HEK293 (cell line): ENCODE measurements at regions not wholly inside any gene's neighbourhood (a gene's known extent, or its start where the extent isn't known, plus 50 kb on each side); places are given as distances from the start of the nearest gene placed in this dataset.

Experiments used
- CTCF ChIA-PET: fragments of 350-600 bp; formaldehyde crosslinking; extraction: SDS; loops from one replicate; lab custom pipeline; 2021; ENCODE audit warnings: antibody characterized with exemption; lab: Yijun Ruan, JAX
- POLR2A ChIA-PET: fragments of 300-600 bp; formaldehyde crosslinking; extraction: SDS; loops from one replicate; lab custom pipeline; 2020; ENCODE audit warnings: antibody characterized with exemption, inconsistent platforms; lab: Yijun Ruan, JAX
- H3K27ac ChIP-seq: fragments of 200-500 bp; sonication (Bioruptor generic); 2 replicates; pipeline ENCODE4 v1.5.1; 2014; ENCODE audit warnings: low read depth, low read length, control low read depth, inconsistent platforms; ENCODE audit errors: extremely low read depth
- H3K36me3 ChIP-seq, 2 experiments: fragments of 200-500 bp in 1 of 2; sonication (Bioruptor generic) in 1 of 2; 1 replicate in 1 of 2; 2 replicates in 1 of 2; pipeline ENCODE4 v1.5.1; 2014 to 2017; ENCODE audit warnings: inconsistent platforms in 2 of 2, low read length in 2 of 2; ENCODE audit not compliant: control insufficient read depth in 2 of 2, insufficient read depth in 1 of 2
- H3K4me1 ChIP-seq: fragments of 200-500 bp; sonication (Bioruptor generic); 2 replicates; pipeline ENCODE4 v1.5.1; 2014; ENCODE audit warnings: mild to moderate bottlenecking, low read length, inconsistent platforms; ENCODE audit not compliant: control insufficient read depth, insufficient read depth
- H3K4me3 ChIP-seq: 2 replicates; pipeline ENCODE4 v1.5.1; 2011; ENCODE audit warnings: low read depth, mild to moderate bottlenecking, control low read depth, low read length, moderate library complexity
- H3K9me3 ChIP-seq: fragments of 200-500 bp; sonication (Bioruptor generic); 2 replicates; pipeline ENCODE4 v1.5.1; 2014; ENCODE audit warnings: low read depth, low read length, inconsistent platforms; ENCODE audit not compliant: control insufficient read depth, insufficient read depth
- MEIS1 ChIP-seq: sonication (generic); formaldehyde crosslinking; IDR thresholded peaks from 2 replicates; pipeline ENCODE4 v1.8.1; 2022; ENCODE audit warnings: missing genetic modification reagents, mild to moderate bottlenecking, borderline replicate concordance
- SP2 ChIP-seq: fragments of 450-650 bp; formaldehyde crosslinking; IDR thresholded peaks from 2 replicates; pipeline ENCODE4 v1.5.1; 2016; ENCODE audit warnings: missing biosample characterization, missing genetic modification characterization
- WT1 ChIP-seq: fragments of 450-650 bp; formaldehyde crosslinking; IDR thresholded peaks from 2 replicates; pipeline ENCODE4 v1.5.1; 2016; ENCODE audit warnings: missing biosample characterization, missing genetic modification characterization
- YY1 ChIP-seq: fragments of 450-650 bp; formaldehyde crosslinking; IDR thresholded peaks from 2 replicates; pipeline ENCODE4 v1.5.1; 2018; ENCODE audit warnings: missing biosample characterization, missing genetic modification characterization
- ZBTB48 ChIP-seq: fragments of 450-650 bp; formaldehyde crosslinking; IDR thresholded peaks from 2 replicates; pipeline ENCODE4 v1.5.1; 2016; ENCODE audit warnings: missing biosample characterization, missing genetic modification characterization
- ZFP37 ChIP-seq: fragments of 450-650 bp; formaldehyde crosslinking; IDR thresholded peaks from 2 replicates; pipeline ENCODE4 v1.5.1; 2016; ENCODE audit warnings: missing biosample characterization, missing genetic modification characterization
- ZFP69B ChIP-seq: fragments of 450-650 bp; formaldehyde crosslinking; IDR thresholded peaks from 2 replicates; pipeline ENCODE4 v1.5.1; 2016; ENCODE audit warnings: missing biosample characterization, missing genetic modification characterization
- ZNF140 ChIP-seq: fragments of 450-650 bp; formaldehyde crosslinking; IDR thresholded peaks from 2 replicates; pipeline ENCODE4 v1.5.1; 2016; ENCODE audit warnings: missing biosample characterization, missing genetic modification characterization
- ZNF274 ChIP-seq, 2 experiments: fragments of 200-500 bp in 1 of 2; fragments of 450-650 bp in 1 of 2; sonication (Bioruptor generic) in 1 of 2; formaldehyde crosslinking in 1 of 2; IDR thresholded peaks; 2 replicates each; pipeline versions ENCODE4 v1.5.1 to v1.6.1; 2014 to 2016; ENCODE audit warnings: borderline replicate concordance in 1 of 2, inconsistent platforms in 1 of 2, low read length in 1 of 2, missing biosample characterization in 1 of 2, missing genetic modification characterization in 1 of 2
- ZNF610 ChIP-seq: fragments of 450-650 bp; formaldehyde crosslinking; IDR thresholded peaks from 2 replicates; pipeline ENCODE4 v1.5.1; 2016; ENCODE audit warnings: missing biosample characterization, missing genetic modification characterization, borderline replicate concordance
- ZSCAN23 ChIP-seq: fragments of 450-650 bp; formaldehyde crosslinking; IDR thresholded peaks from 2 replicates; pipeline ENCODE4 v1.5.1; 2016; ENCODE audit warnings: missing biosample characterization, missing genetic modification characterization
- TF ChIP-seq, protein P1 (sequence below): fragments of 450-650 bp; formaldehyde crosslinking; IDR thresholded peaks from 2 replicates; pipeline ENCODE4 v1.5.1; 2016; ENCODE audit warnings: missing biosample characterization, missing genetic modification characterization
- TF ChIP-seq, protein P2 (sequence below): fragments of 450-650 bp; formaldehyde crosslinking; conservative IDR thresholded peaks from 2 replicates; pipeline ENCODE4 v1.5.1; 2016; ENCODE audit warnings: low read depth, missing biosample characterization, missing genetic modification characterization
- TF ChIP-seq, protein P3 (sequence below): fragments of 450-650 bp; formaldehyde crosslinking; IDR thresholded peaks from 2 replicates; pipeline ENCODE4 v1.5.1; 2016; ENCODE audit warnings: missing biosample characterization, missing genetic modification characterization, borderline replicate concordance
- TF ChIP-seq, protein P4 (sequence below): fragments of 450-650 bp; formaldehyde crosslinking; IDR thresholded peaks from 2 replicates; pipeline ENCODE4 v1.5.1; 2017; ENCODE audit warnings: missing biosample characterization, mild to moderate bottlenecking, missing genetic modification characterization, moderate library complexity

DNA sequence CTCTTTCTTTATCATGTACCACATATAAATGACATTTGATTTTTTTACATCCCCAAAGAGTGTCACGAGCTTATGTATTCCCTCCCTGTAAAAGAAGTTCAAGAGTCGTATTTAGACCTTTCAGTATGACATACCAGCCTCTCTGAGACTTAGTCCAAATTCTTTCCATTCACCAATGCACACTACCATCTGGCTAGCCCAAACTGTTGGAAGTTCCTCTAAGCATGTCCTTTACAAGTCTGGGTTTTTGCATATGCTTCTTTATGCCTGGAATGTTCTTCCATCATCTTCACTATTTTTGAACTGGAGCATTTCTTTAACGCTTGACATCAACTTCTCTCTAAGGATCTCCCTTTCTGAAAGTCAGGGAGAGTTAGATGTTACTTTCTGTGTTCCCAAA, 68.5 kb upstream of the RGS6 start:
- ChIA-PET CTCF (interaction anchor here (0.6 kb wide), 1 partner anchor 10 kb away, joined by 3 read pairs; no protein-coding TSS in a partner anchor), POLR2A (no interaction called here)
- Histone ChIP-seq H3K36me3 (no peaks in the 10 kb centered on the region), H3K9me3 (no peaks in the 10 kb centered on the region), H3K4me3 (no peak overlapping the region), H3K4me1 (no peaks in the 10 kb centered on the region), H3K27ac (no peak overlapping the region)
- TF ChIP-seq, protein P1, sequence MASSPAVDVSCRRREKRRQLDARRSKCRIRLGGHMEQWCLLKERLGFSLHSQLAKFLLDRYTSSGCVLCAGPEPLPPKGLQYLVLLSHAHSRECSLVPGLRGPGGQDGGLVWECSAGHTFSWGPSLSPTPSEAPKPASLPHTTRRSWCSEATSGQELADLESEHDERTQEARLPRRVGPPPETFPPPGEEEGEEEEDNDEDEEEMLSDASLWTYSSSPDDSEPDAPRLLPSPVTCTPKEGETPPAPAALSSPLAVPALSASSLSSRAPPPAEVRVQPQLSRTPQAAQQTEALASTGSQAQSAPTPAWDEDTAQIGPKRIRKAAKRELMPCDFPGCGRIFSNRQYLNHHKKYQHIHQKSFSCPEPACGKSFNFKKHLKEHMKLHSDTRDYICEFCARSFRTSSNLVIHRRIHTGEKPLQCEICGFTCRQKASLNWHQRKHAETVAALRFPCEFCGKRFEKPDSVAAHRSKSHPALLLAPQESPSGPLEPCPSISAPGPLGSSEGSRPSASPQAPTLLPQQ (tag by site-specific recombination): no peak
- TF ChIP-seq ZFP37 (tag by site-specific recombination): no peak
- TF ChIP-seq, protein P2, sequence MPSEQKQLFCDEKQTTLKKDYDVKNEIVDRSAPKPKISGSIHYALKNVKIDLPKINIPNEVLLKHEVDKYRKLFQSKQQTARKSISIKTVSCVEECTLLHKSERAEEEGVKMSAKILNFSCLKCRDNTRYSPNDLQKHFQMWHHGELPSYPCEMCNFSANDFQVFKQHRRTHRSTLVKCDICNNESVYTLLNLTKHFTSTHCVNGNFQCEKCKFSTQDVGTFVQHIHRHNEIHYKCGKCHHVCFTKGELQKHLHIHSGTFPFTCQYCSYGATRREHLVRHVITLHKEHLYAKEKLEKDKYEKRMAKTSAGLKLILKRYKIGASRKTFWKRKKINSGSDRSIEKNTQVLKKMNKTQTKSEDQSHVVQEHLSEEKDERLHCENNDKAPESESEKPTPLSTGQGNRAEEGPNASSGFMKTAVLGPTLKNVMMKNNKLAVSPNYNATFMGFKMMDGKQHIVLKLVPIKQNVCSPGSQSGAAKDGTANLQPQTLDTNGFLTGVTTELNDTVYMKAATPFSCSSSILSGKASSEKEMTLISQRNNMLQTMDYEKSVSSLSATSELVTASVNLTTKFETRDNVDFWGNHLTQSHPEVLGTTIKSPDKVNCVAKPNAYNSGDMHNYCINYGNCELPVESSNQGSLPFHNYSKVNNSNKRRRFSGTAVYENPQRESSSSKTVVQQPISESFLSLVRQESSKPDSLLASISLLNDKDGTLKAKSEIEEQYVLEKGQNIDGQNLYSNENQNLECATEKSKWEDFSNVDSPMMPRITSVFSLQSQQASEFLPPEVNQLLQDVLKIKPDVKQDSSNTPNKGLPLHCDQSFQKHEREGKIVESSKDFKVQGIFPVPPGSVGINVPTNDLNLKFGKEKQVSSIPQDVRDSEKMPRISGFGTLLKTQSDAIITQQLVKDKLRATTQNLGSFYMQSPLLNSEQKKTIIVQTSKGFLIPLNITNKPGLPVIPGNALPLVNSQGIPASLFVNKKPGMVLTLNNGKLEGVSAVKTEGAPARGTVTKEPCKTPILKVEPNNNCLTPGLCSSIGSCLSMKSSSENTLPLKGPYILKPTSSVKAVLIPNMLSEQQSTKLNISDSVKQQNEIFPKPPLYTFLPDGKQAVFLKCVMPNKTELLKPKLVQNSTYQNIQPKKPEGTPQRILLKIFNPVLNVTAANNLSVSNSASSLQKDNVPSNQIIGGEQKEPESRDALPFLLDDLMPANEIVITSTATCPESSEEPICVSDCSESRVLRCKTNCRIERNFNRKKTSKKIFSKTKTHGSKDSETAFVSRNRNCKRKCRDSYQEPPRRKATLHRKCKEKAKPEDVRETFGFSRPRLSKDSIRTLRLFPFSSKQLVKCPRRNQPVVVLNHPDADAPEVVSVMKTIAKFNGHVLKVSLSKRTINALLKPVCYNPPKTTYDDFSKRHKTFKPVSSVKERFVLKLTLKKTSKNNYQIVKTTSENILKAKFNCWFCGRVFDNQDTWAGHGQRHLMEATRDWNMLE (tag by site-specific recombination): no peak
- TF ChIP-seq WT1: no peak
- TF ChIP-seq ZSCAN23: no peak
- no peak for TF ChIP-seq SP2 (tag by site-specific recombination)
- no peak for TF ChIP-seq ZBTB48 (tag by site-specific recombination)
- TF ChIP-seq YY1: no peak
- no peak for TF ChIP-seq ZFP69B
- no peak for TF ChIP-seq MEIS1
- TF ChIP-seq ZNF610 (tag by site-specific recombination): no peak
- TF ChIP-seq ZNF140 (tag by site-specific recombination): no peak
- TF ChIP-seq, protein P3, sequence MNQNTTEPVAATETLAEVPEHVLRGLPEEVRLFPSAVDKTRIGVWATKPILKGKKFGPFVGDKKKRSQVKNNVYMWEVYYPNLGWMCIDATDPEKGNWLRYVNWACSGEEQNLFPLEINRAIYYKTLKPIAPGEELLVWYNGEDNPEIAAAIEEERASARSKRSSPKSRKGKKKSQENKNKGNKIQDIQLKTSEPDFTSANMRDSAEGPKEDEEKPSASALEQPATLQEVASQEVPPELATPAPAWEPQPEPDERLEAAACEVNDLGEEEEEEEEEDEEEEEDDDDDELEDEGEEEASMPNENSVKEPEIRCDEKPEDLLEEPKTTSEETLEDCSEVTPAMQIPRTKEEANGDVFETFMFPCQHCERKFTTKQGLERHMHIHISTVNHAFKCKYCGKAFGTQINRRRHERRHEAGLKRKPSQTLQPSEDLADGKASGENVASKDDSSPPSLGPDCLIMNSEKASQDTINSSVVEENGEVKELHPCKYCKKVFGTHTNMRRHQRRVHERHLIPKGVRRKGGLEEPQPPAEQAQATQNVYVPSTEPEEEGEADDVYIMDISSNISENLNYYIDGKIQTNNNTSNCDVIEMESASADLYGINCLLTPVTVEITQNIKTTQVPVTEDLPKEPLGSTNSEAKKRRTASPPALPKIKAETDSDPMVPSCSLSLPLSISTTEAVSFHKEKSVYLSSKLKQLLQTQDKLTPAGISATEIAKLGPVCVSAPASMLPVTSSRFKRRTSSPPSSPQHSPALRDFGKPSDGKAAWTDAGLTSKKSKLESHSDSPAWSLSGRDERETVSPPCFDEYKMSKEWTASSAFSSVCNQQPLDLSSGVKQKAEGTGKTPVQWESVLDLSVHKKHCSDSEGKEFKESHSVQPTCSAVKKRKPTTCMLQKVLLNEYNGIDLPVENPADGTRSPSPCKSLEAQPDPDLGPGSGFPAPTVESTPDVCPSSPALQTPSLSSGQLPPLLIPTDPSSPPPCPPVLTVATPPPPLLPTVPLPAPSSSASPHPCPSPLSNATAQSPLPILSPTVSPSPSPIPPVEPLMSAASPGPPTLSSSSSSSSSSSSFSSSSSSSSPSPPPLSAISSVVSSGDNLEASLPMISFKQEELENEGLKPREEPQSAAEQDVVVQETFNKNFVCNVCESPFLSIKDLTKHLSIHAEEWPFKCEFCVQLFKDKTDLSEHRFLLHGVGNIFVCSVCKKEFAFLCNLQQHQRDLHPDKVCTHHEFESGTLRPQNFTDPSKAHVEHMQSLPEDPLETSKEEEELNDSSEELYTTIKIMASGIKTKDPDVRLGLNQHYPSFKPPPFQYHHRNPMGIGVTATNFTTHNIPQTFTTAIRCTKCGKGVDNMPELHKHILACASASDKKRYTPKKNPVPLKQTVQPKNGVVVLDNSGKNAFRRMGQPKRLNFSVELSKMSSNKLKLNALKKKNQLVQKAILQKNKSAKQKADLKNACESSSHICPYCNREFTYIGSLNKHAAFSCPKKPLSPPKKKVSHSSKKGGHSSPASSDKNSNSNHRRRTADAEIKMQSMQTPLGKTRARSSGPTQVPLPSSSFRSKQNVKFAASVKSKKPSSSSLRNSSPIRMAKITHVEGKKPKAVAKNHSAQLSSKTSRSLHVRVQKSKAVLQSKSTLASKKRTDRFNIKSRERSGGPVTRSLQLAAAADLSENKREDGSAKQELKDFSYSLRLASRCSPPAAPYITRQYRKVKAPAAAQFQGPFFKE (tag by site-specific recombination): no peak
- TF ChIP-seq ZNF274 (IDR thresholded peaks at IDR 0.05; ENCODE audit: low read length): no peak
- no peak for TF ChIP-seq ZNF274 (tag by site-specific recombination; IDR thresholded peaks at IDR 0.05; ENCODE audit: borderline replicate concordance)
- TF ChIP-seq, protein P4, sequence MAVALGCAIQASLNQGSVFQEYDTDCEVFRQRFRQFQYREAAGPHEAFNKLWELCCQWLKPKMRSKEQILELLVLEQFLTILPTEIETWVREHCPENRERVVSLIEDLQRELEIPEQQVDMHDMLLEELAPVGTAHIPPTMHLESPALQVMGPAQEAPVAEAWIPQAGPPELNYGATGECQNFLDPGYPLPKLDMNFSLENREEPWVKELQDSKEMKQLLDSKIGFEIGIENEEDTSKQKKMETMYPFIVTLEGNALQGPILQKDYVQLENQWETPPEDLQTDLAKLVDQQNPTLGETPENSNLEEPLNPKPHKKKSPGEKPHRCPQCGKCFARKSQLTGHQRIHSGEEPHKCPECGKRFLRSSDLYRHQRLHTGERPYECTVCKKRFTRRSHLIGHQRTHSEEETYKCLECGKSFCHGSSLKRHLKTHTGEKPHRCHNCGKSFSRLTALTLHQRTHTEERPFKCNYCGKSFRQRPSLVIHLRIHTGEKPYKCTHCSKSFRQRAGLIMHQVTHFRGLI (tag by site-specific recombination): no peak
